Activated naive CD8-positive, alpha-beta T cell treated with anti-CD3 and anti-CD28 coated beads for 36 hours (primary cell): ENCODE measurements at regions not wholly inside any gene's neighbourhood (a gene's known extent, or its start where the extent isn't known, plus 50 kb on each side); places are given as distances from the start of the nearest gene placed in this dataset.
"Not testable (repeated sequence)": the region's sequence is repeated elsewhere in the genome, so short reads cannot be mapped to it uniquely, and the experiment has no call there.

Source experiments
- DNase-seq: peaks from one replicate; pipeline ENCODE4 v3.0.0; 2021
- H3K27ac Mint-ChIP-seq: one replicate; pipeline ENCODE4 v1.8.0; 2022; ENCODE audit warnings: mild to moderate bottlenecking, moderate library complexity, mixed read lengths
- H3K27me3 Mint-ChIP-seq: one replicate; pipeline ENCODE4 v1.8.0; 2022; ENCODE audit warnings: mild to moderate bottlenecking, mixed read lengths
- H3K36me3 Mint-ChIP-seq: one replicate; pipeline ENCODE4 v1.8.0; 2021; ENCODE audit warnings: mild to moderate bottlenecking, mixed read lengths
- H3K4me1 Mint-ChIP-seq: one replicate; pipeline ENCODE4 v1.8.0; 2021; ENCODE audit warnings: mixed read lengths
- H3K4me3 Mint-ChIP-seq: one replicate; pipeline ENCODE4 v1.8.0; 2022; ENCODE audit warnings: mild to moderate bottlenecking, moderate library complexity, mixed read lengths
- H3K9me3 Mint-ChIP-seq: one replicate; pipeline ENCODE4 v1.8.0; 2022; ENCODE audit warnings: mixed read lengths

DNA sequence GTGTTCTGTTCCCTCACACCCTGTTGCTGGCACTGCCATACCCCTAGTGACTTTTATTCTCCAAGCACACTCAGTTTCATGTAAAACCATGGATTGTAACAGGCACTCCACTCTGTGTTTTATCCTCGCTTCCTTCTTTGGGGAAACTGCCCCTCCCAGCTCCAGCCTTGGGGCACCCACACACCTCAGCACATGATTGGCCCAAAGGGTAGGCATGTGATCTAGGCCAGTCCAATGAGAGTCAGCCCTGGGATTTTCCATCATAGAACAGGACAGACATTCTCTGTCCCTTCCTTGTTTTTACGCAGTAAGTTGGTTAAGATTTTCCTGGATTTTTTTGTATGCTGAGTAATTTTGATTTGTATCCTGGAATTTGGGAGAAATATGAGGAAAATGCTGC, 115.4 kb downstream of the C16orf95 start:
- Mint-ChIP-seq H3K9me3 (no peaks in the 10 kb centered on the region), H3K4me3 (no peak overlapping the region), H3K36me3 (no peaks in the 10 kb centered on the region), H3K27ac (no peak overlapping the region), H3K4me1 (no peaks in the 10 kb centered on the region), H3K27me3 (peaks cover 34% of the 10 kb centered on the region)
- DNase-seq: no peak

GRCh38 chr16:87202346-87202745, 114.8 kb downstream of the C16orf95 start:
- H3K27ac Mint-ChIP-seq: no peak overlapping the region
- no peak for DNase-seq
- H3K4me1 Mint-ChIP-seq: no peaks in the 10 kb centered on the region
- no peaks in the 10 kb centered on the region for H3K9me3 Mint-ChIP-seq
- H3K4me3 Mint-ChIP-seq: no peak overlapping the region
- peaks cover 34% of the 10 kb centered on the region for H3K27me3 Mint-ChIP-seq
- no peaks in the 10 kb centered on the region for H3K36me3 Mint-ChIP-seq

GRCh38 chr16:87203060-87203656, 114.0 kb downstream of the C16orf95 start:
- Mint-ChIP-seq H3K27me3 (peaks cover 34% of the 10 kb centered on the region), H3K36me3 (no peaks in the 10 kb centered on the region), H3K4me1 (no peaks in the 10 kb centered on the region), H3K27ac (no peak overlapping the region), H3K4me3 (no peak overlapping the region), H3K9me3 (no peaks in the 10 kb centered on the region)
- DNase-seq: peak; percentile 49

- H3K9me3 Mint-ChIP-seq: no peaks in the 10 kb centered on the region
These were observed 110.3 kb downstream of the C16orf95 start for GRCh38 chr16:87206646-87207451.

GRCh38 chr16:87207509-87207908, 109.7 kb downstream of the C16orf95 start:
- Mint-ChIP-seq H3K4me3 (no peak overlapping the region), H3K9me3 (no peaks in the 10 kb centered on the region), H3K27me3 (peaks cover 8% of the 10 kb centered on the region), H3K4me1 (no peaks in the 10 kb centered on the region), H3K36me3 (no peaks in the 10 kb centered on the region), H3K27ac (no peak overlapping the region)
- no peak for DNase-seq

More at GRCh38 chr16:87206646-87207451, 110.3 kb downstream of the C16orf95 start:
- Mint-ChIP-seq H3K27me3 (peaks cover 15% of the 10 kb centered on the region), H3K27ac (no peak overlapping the region), H3K36me3 (no peaks in the 10 kb centered on the region), H3K4me1 (no peaks in the 10 kb centered on the region), H3K4me3 (no peak overlapping the region)
- no peak for DNase-seq

GRCh38 chr16:87207965-87208364, 109.2 kb downstream of the C16orf95 start:
- no peak for DNase-seq
- no peak overlapping the region for H3K4me3 Mint-ChIP-seq
- peaks cover 5% of the 10 kb centered on the region for H3K27me3 Mint-ChIP-seq
- no peaks in the 10 kb centered on the region for H3K36me3 Mint-ChIP-seq
- H3K4me1 Mint-ChIP-seq: no peaks in the 10 kb centered on the region
- no peak overlapping the region for H3K27ac Mint-ChIP-seq
- H3K9me3 Mint-ChIP-seq: no peaks in the 10 kb centered on the region

DNA sequence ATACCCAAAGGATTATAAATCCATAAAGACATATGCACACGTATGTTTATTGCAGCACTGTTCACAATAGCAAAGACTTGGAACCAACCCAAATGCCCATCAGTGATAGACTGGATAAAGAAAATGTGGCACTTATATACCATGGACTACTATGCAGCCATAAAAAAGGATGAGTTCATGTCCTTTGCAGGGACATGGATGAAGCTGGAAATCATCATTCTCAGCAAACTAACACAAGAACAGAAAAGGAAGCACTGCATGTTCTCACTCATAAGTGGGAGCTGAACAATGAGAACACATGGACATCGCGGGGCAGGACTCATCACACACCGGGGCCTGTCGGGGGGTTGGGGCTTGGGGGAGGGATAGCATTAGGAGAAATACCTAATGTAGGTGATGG, 108.2 kb downstream of the C16orf95 start:
- not testable (repeated sequence) for H3K4me1 Mint-ChIP-seq, H3K27ac Mint-ChIP-seq, H3K36me3 Mint-ChIP-seq, DNase-seq, H3K27me3 Mint-ChIP-seq, H3K9me3 Mint-ChIP-seq, H3K4me3 Mint-ChIP-seq

- no peak overlapping the region for H3K4me3 Mint-ChIP-seq
- H3K27ac Mint-ChIP-seq: no peak overlapping the region
- no peak for DNase-seq
- H3K27me3 Mint-ChIP-seq: no peaks in the 10 kb centered on the region
- no peaks in the 10 kb centered on the region for H3K9me3 Mint-ChIP-seq
- no peaks in the 10 kb centered on the region for H3K36me3 Mint-ChIP-seq
- no peaks in the 10 kb centered on the region for H3K4me1 Mint-ChIP-seq
These were observed 107.2 kb downstream of the C16orf95 start for GRCh38 chr16:87209808-87210512.

- DNase-seq: no peak
- Mint-ChIP-seq H3K4me1 (no peaks in the 10 kb centered on the region), H3K4me3 (no peak overlapping the region), H3K27ac (no peak overlapping the region), H3K36me3 (no peaks in the 10 kb centered on the region), H3K27me3 (no peaks in the 10 kb centered on the region), H3K9me3 (no peaks in the 10 kb centered on the region)
These were observed 106.3 kb downstream of the C16orf95 start for GRCh38 chr16:87210894-87211293.

DNA sequence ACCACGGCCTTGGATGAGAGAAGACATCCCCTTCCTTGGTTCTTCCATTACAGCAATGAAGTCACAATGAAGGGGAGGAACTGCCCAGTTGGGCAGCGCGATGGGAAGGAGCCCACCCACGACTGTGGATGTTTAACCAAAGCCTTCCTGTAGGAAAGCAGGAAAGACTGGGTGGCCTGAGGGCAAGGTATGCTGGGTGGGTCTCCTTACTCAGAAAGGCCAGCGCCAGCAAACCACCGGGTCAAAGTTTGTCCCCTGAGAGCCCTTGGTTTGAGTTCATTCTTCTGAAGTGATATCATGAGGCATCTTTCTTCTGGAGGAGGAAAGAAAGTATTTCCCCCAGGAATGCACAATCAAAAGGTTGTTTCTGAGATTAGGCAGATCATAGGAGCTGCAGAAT, 105.2 kb downstream of the C16orf95 start:
- H3K36me3 Mint-ChIP-seq: no peaks in the 10 kb centered on the region
- DNase-seq: no peak
- H3K27ac Mint-ChIP-seq: no peak overlapping the region
- no peak overlapping the region for H3K4me3 Mint-ChIP-seq
- H3K4me1 Mint-ChIP-seq: no peaks in the 10 kb centered on the region
- H3K27me3 Mint-ChIP-seq: no peaks in the 10 kb centered on the region
- no peaks in the 10 kb centered on the region for H3K9me3 Mint-ChIP-seq

GRCh38 chr16:87213536-87213935, 103.7 kb downstream of the C16orf95 start:
- Mint-ChIP-seq H3K27me3 (no peaks in the 10 kb centered on the region), H3K4me3 (no peak overlapping the region), H3K36me3 (no peaks in the 10 kb centered on the region), H3K27ac (no peak overlapping the region), H3K9me3 (no peaks in the 10 kb centered on the region), H3K4me1 (no peaks in the 10 kb centered on the region)
- no peak for DNase-seq

DNA sequence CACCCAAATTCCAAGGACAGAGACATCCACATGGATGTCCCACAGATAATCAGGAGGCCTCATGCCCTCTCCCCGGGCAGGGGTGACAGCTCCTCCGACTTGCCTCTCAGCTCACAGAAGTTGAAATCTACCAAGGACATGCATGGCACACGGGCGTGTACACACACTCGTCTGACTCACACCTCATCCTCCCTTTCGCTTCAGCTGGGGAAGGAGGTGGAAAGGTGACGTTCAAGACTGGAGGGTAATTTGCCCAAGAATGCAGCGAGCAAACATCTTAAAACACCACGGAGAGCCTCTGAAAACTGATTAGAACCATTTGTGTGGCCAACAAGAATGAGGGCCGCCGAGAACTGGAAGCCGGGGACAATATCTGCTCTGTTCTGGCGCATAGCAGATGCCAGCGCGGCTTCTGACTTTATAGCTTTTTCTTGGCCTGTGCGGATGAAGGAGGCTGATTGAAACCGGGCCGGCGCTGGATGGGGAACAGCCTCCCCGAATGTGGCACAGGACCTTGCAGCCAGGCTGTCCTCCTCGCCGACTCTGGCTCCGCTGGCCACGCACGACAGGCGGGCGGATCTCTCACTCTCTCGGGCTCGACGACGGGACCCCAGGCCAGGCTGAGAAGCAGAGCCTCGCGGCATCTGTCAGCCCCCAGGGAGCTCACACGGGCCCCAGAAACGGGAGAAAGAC, 100.9 kb downstream of the C16orf95 start:
- Mint-ChIP-seq H3K9me3 (no peaks in the 10 kb centered on the region), H3K27me3 (no peaks in the 10 kb centered on the region), H3K27ac (no peak overlapping the region), H3K4me1 (no peaks in the 10 kb centered on the region), H3K4me3 (no peak overlapping the region), H3K36me3 (no peaks in the 10 kb centered on the region)
- DNase-seq: no peak

DNA sequence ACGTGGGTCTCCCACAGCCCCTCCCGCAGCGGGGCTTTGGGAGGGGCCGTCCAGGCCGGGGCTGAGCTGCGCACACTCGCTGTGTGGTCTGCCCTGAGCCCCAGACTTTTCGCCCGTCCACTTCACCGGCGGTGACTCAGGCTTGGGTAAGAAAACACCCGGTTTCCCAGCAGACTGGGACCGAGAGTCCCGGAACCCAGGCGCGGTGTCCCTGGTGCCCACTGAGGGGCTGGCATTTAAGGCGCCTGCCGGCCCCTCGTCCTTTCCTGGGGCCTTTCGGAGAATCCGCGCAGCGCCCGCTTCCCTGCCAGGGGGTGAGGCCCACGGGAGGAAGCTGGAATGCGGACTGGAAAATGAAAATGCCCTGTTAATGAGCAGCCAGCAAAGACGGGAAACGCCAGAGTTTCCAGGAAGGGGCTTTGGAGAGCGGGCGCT, 100.3 kb downstream of the C16orf95 start:
- H3K27ac Mint-ChIP-seq: no peak overlapping the region
- no peak overlapping the region for H3K4me3 Mint-ChIP-seq
- H3K9me3 Mint-ChIP-seq: no peaks in the 10 kb centered on the region
- DNase-seq: no peak
- H3K4me1 Mint-ChIP-seq: no peaks in the 10 kb centered on the region
- no peaks in the 10 kb centered on the region for H3K27me3 Mint-ChIP-seq
- no peaks in the 10 kb centered on the region for H3K36me3 Mint-ChIP-seq

GRCh38 chr16:87217802-87218201, 99.4 kb downstream of the C16orf95 start:
- not testable (repeated sequence) for H3K27me3 Mint-ChIP-seq, H3K4me3 Mint-ChIP-seq, H3K9me3 Mint-ChIP-seq, DNase-seq, H3K4me1 Mint-ChIP-seq, H3K27ac Mint-ChIP-seq, H3K36me3 Mint-ChIP-seq
